Right cardiac atrium (tissue), 5 donors: ENCODE measurements at regions not wholly inside any gene's neighbourhood (a gene's known extent, or its start where the extent isn't known, plus 50 kb on each side); places are given as distances from the start of the nearest gene placed in this dataset.
"Not testable (repeated sequence)": the region's sequence is repeated elsewhere in the genome, so short reads cannot be mapped to it uniquely, and the experiment has no call there.

Source experiments
- ATAC-seq, 2 donors: fragments of 200-7000 bp; cut with Tn5 transposase; one replicate each; pipeline versions ENCODE4 v1.8.0 to v1.9.1; 2020; ENCODE audit warnings: moderate library complexity in 2 of 2, mild to moderate bottlenecking in 1 of 2
- DNase-seq, 3 donors: peaks; one replicate each; pipeline ENCODE4 v3.0.0-alpha.2; 2020
- H3K27ac ChIP-seq: one replicate; pipeline ENCODE4 v1.5.1; 2013; ENCODE audit warnings: mild to moderate bottlenecking, low read length, control low read depth, moderate library complexity
- H3K27me3 ChIP-seq: one replicate; pipeline ENCODE4 v1.6.1; 2013; ENCODE audit not compliant: control insufficient read depth, insufficient read depth
- H3K4me1 ChIP-seq: one replicate; pipeline ENCODE4 v1.6.1; 2013; ENCODE audit warnings: low read length; ENCODE audit not compliant: control insufficient read depth, insufficient read depth
- H3K4me3 ChIP-seq: one replicate; pipeline ENCODE4 v1.5.1; 2013; ENCODE audit warnings: low read length, control low read depth
- H3K9me3 ChIP-seq: one replicate; pipeline ENCODE4 v1.6.1; 2013; ENCODE audit warnings: low read length; ENCODE audit not compliant: control insufficient read depth
- WGBS: extraction: QIAGEN DNeasy Blood & Tissue Kit; methylation state at CpG from one replicate; pipeline ENCODE4 v1.1.7; 2013; 5-methylcytosine and 5-hydroxymethylcytosine counted together
- intact Hi-C, 4 donors: fragments of 100-400 bp; cut with DNase I; formaldehyde crosslinking; loops; one replicate each; pipeline versions ENCODE4 v1.11.0 to v1.14.0; 2022 to 2023
- donor health status: healthy with polysubstance abuse.
- donor health status: DM: no; HTN: yes; CAD: no.
- donor health status: DM: no; HTN: no; CAD: no.
- donor health status: DM: no; HTN: yes; CAD: no; lungs with severe emphysema.
- donor health status: DM: yes; HTN: yes; CAD: no.

DNA sequence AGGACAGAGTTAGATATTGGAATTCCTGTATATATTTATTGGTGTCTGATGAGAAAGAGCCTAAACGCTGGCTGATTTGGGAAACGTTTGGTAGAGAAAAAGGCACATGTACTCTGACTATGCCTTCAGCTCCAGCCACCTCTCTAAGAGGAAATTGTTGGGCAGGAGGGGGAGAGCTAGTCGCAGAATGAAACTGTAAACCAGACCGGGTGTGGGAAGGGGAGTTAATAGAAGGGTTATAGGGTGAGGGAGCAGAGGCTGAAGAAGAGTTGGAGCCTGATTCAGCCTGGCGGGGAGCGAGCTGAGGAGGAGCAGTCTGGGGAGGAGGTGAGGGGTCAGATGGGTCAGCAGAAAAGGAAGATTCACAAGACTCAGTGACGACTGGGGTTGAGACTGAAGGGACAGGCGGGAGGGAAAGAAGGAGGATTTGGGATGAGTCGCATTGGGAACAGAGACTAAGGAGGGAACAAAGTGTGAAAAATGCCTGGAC lies 54.2 kb upstream of the RHOU start:
- ATAC-seq, intact Hi-C loops: not testable (repeated sequence)
- 70% methylated on average over 9 of the region's 9 CpGs for WGBS

DNA sequence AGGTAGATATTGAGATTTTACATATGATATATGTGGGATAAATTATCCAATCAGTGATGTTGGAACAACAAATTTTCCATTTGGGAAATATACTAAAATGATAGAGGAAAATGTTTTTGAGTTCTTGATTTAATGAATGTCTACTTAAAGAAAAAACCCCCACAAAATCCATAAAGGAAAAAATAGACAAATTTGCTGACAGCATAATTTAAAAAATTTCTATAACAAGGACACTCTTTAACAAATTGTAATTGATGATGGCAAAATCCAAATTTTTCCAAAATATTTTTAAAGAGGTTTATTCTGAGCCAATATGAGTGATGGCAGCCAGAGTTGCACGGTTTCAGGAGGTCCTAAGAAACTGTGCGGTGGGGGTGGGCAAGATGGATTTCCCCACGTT lies 51.9 kb upstream of the RHOU start:
- Histone ChIP-seq H3K27me3 (no peaks in the 10 kb centered on the region), H3K27ac (no peak overlapping the region), H3K4me3 (no peak overlapping the region), H3K4me1 (peaks cover 3% of the 10 kb centered on the region), H3K9me3 (no peaks in the 10 kb centered on the region)
- intact Hi-C loops, result no loop called here
- 91% methylated on average over 3 of the region's 3 CpGs for WGBS
- DNase-seq (no peak), ATAC-seq (no peak)

More for the DNA sequence above, 54.2 kb upstream of the RHOU start:
- H3K9me3 ChIP-seq, H3K27ac ChIP-seq, H3K4me3 ChIP-seq, H3K4me1 ChIP-seq, H3K27me3 ChIP-seq: not testable (repeated sequence)
- DNase-seq, result peak in 1 of 3 donors; percentile 18

GRCh38 chr1:228684607-228685006 lies 50.7 kb upstream of the RHOU start:
- Histone ChIP-seq H3K4me1 (peaks cover 3% of the 10 kb centered on the region), H3K27me3 (no peaks in the 10 kb centered on the region), H3K9me3 (no peaks in the 10 kb centered on the region), H3K27ac (peak overlapping the region; percentile 47), H3K4me3 (no peak overlapping the region)
- ATAC-seq, result peak; percentile 74 to 89
- 35% methylated on average over 7 of the region's 7 CpGs for WGBS
- intact Hi-C loops, result no loop called here
- DNase-seq, result peak in 1 of 3 donors; percentile 57

GRCh38 chr1:228685081-228685660 lies 50.1 kb upstream of the RHOU start:
- DNase-seq (peak in 1 of 3 donors; percentile 41), ATAC-seq (no peak)
- intact Hi-C loops, result no loop called here
- H3K27ac ChIP-seq, result peak overlapping the region; percentile 42
- no peak overlapping the region for H3K4me3 ChIP-seq
- no peaks in the 10 kb centered on the region for H3K9me3 ChIP-seq
- H3K4me1 ChIP-seq, result peaks cover 3% of the 10 kb centered on the region
- H3K27me3 ChIP-seq, result no peaks in the 10 kb centered on the region
- 61% methylated on average over 1 of the region's 1 CpG for whole genome bisulfite sequencing
